Keratinocyte (primary cell): ENCODE measurements at regions not wholly inside any gene's neighbourhood (a gene's known extent, or its start where the extent isn't known, plus 50 kb on each side); places are given as distances from the start of the nearest gene placed in this dataset.

Experiments used
- DNase-seq: peaks from one replicate; pipeline ENCODE4 v3.0.0-alpha.2; 2011; ENCODE audit warnings: low read depth, missing footprints, low spot score
- FAIRE-seq: peaks from 2 replicates; lab custom pipeline; 2011; peaks lifted over from hg19 to GRCh38; lab: Jason Lieb, UNC
- H2AFZ ChIP-seq: 2 replicates; pipeline ENCODE4 v1.6.0; 2012; ENCODE audit warnings: low read length, control low read depth, inconsistent platforms; ENCODE audit not compliant: control insufficient read depth
- H3K27ac ChIP-seq: 2 replicates; pipeline ENCODE4 v1.5.1; 2011; ENCODE audit warnings: low read length; ENCODE audit not compliant: control insufficient read depth, insufficient read depth
- H3K27me3 ChIP-seq: 3 replicates; pipeline ENCODE4 v1.6.0; 2011; ENCODE audit warnings: low read length; ENCODE audit not compliant: control insufficient read depth, insufficient read depth; ENCODE audit errors: extremely low read depth
- H3K36me3 ChIP-seq, 2 experiments: 2 replicates in 1 of 2; 3 replicates in 1 of 2; pipeline ENCODE4 v1.5.1; 2011; ENCODE audit warnings: low read length in 2 of 2, mild to moderate bottlenecking in 1 of 2; ENCODE audit not compliant: control insufficient read depth in 2 of 2, insufficient read depth in 2 of 2; ENCODE audit errors: extremely low read depth in 1 of 2
- H3K4me1 ChIP-seq: 3 replicates; pipeline ENCODE4 v1.5.1; 2011; ENCODE audit warnings: low read length; ENCODE audit not compliant: control insufficient read depth, insufficient read depth; ENCODE audit errors: extremely low read depth
- H3K4me2 ChIP-seq: 3 replicates; pipeline ENCODE4 v1.6.0; 2011; ENCODE audit warnings: low read depth, low read length; ENCODE audit not compliant: control insufficient read depth, insufficient read depth; ENCODE audit errors: extremely low read depth
- H3K4me3 ChIP-seq, 3 experiments: fragments of 200-600 bp in 1 of 3; sonication (generic) in 1 of 3; 2 replicates in 2 of 3; 3 replicates in 1 of 3; pipeline ENCODE4 v1.5.1; 2011 to 2016; ENCODE audit warnings: low read length in 3 of 3, mild to moderate bottlenecking in 3 of 3, control low read depth in 2 of 3, inconsistent platforms in 1 of 3, low read depth in 1 of 3, mixed read lengths in 1 of 3, mixed run types in 1 of 3, moderate library complexity in 1 of 3; ENCODE audit not compliant: control insufficient read depth in 2 of 3, insufficient read depth in 2 of 3; ENCODE audit errors: extremely low read depth in 1 of 3
- H3K79me2 ChIP-seq: 2 replicates; pipeline ENCODE4 v1.6.0; 2012; ENCODE audit warnings: low read length; ENCODE audit not compliant: control insufficient read depth, insufficient read depth
- H3K9ac ChIP-seq: 3 replicates; pipeline ENCODE4 v1.6.0; 2011; ENCODE audit warnings: low read length; ENCODE audit not compliant: control insufficient read depth, insufficient read depth; ENCODE audit errors: extremely low read depth
- H3K9me1 ChIP-seq: 3 replicates; pipeline ENCODE4 v1.6.0; 2011; ENCODE audit warnings: low read length; ENCODE audit not compliant: control insufficient read depth, insufficient read depth; ENCODE audit errors: extremely low read depth
- H3K9me3 ChIP-seq: 2 replicates; pipeline ENCODE4 v1.5.1; 2012; ENCODE audit warnings: low read depth, low read length; ENCODE audit not compliant: control insufficient read depth
- H4K20me1 ChIP-seq: 3 replicates; pipeline ENCODE4 v1.6.0; 2011; ENCODE audit warnings: low read length; ENCODE audit not compliant: control insufficient read depth, insufficient read depth; ENCODE audit errors: extremely low read depth
- CTCF ChIP-seq, 3 experiments: IDR thresholded peaks in 1 of 3; conservative IDR thresholded peaks in 1 of 3; optimal IDR thresholded peaks in 1 of 3; 2 replicates in 2 of 3; 3 replicates in 1 of 3; pipeline versions ENCODE3 to v1.5.1; 2011; ENCODE audit warnings: low read length in 3 of 3, mild to moderate bottlenecking in 3 of 3, moderate library complexity in 2 of 3, control low read depth in 1 of 3, inconsistent platforms in 1 of 3; ENCODE audit not compliant: insufficient read depth in 2 of 3; ENCODE audit errors: extremely low read depth in 1 of 3
- EZH2 ChIP-seq: IDR thresholded peaks from one replicate; pipeline ENCODE4 v1.6.1; 2012; ENCODE audit warnings: inconsistent platforms, mild to moderate bottlenecking, low read length, moderate library complexity
- dilution Hi-C: fragments of 300-500 bp; cut with MboI; formaldehyde crosslinking; loops from one replicate; pipeline ENCODE4 v1.7.0; 2020; ENCODE audit warnings: low sequenced_read_pairs; ENCODE audit not compliant: extremely low pct_ligation_motif_present

- H3K4me3 ChIP-seq = no peak overlapping the region
These were observed 624.9 kb downstream of the ETS1 start for GRCh38 chr11:127962416-127962815.

DNA sequence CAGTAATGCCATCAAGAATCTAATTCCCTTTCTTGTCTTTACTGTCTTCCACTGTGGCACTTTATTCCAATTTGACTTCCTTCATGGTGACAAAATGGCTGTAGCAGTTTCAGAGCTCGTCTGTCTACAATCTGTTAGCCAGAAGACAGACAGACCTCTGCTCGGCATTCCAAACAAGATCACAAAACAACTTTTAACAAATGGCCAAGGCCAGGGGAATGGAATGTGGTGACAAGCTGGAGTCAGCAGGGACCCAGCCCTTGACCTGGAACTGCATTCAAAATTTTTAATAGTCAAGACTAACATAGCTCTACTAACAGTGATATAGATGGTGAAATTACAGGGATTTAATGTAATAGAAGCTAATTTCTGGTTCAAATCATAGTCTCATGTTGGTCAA is 637.2 kb downstream of the ETS1 start:
- FAIRE-seq (no peak), DNase-seq (no peak)
- Histone ChIP-seq H2AFZ (no peak overlapping the region), H3K9me3 (no peaks in the 10 kb centered on the region), H3K27ac (no peak overlapping the region), H3K4me1 (no peaks in the 10 kb centered on the region), H3K27me3 (no peaks in the 10 kb centered on the region), H3K4me2 (no peak overlapping the region), H3K9me1 (no peaks in the 10 kb centered on the region), H3K79me2 (no peaks in the 10 kb centered on the region), H3K9ac (no peak overlapping the region), H3K36me3 (no peaks in the 10 kb centered on the region), H3K4me3 (no peak overlapping the region), H4K20me1 (no peaks in the 10 kb centered on the region)
- TF ChIP-seq CTCF (optimal IDR thresholded peaks at IDR 0.05 in 1 of 3, IDR thresholded peaks at IDR 0.05 in 1 of 3, conservative IDR thresholded peaks at IDR 0.05 in 1 of 3; ENCODE audit: extremely low read depth in 1 of 3, insufficient read depth in 2 of 3, low read length in 3 of 3) (no peak), EZH2 (no peak)
- dilution Hi-C loops = no loop called here

More at GRCh38 chr11:127962416-127962815, 624.9 kb downstream of the ETS1 start:
- H3K27me3 ChIP-seq = no peaks in the 10 kb centered on the region
- FAIRE-seq (no peak), DNase-seq (no peak)
- H2AFZ ChIP-seq = no peak overlapping the region
- H3K9me1 ChIP-seq = no peaks in the 10 kb centered on the region
- no peaks in the 10 kb centered on the region for H3K79me2 ChIP-seq
- H3K4me2 ChIP-seq = no peak overlapping the region
- H4K20me1 ChIP-seq = no peaks in the 10 kb centered on the region
- no peaks in the 10 kb centered on the region for H3K9me3 ChIP-seq
- no peak overlapping the region for H3K9ac ChIP-seq
- dilution Hi-C loops = no loop called here
- H3K36me3 ChIP-seq = no peaks in the 10 kb centered on the region
- TF ChIP-seq EZH2 = no peak
- no peak for TF ChIP-seq CTCF (optimal IDR thresholded peaks at IDR 0.05 in 1 of 3, IDR thresholded peaks at IDR 0.05 in 1 of 3, conservative IDR thresholded peaks at IDR 0.05 in 1 of 3; ENCODE audit: extremely low read depth in 1 of 3, insufficient read depth in 2 of 3, low read length in 3 of 3)
- H3K4me1 ChIP-seq = no peaks in the 10 kb centered on the region
- H3K27ac ChIP-seq = no peak overlapping the region
